ENCODE measurements at regions not wholly inside any gene's neighbourhood (a gene's known extent, or its start where the extent isn't known, plus 50 kb on each side); places are given as distances from the start of the nearest gene placed in this dataset.

DNA sequence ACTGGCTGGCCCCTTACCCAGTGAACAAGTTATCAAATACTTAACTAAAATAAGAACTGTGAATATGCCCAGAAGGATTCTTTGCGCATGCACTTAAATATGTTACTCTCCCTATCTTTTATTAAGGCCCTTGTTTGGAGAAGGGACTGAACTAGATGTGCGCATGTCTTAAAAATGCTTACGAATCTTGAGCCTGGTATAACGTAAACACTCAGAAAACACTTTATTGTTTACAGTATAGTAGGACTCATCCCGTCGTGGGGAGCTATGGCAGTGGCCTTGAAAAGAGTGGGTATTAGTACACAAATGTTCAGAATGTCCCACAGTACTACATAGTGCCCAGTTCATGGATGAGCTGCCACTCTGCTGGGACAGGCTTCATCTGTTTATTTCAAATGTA is 75.9 kb upstream of the MAP4K3 start:
- no CpG with 5 or more reads among the region's 6 CpGs for WGBS (ENCODE audit: insufficient coverage)
- Histone ChIP-seq H3K27ac (ENCODE audit: low read depth, low read length) (no peak overlapping the region), H3K27me3 (ENCODE audit: control insufficient read depth, insufficient read depth, low read length) (no peaks in the 10 kb centered on the region), H3K4me3 (ENCODE audit: low read depth, low read length) (no peak overlapping the region), H3K9me3 (ENCODE audit: control insufficient read depth, insufficient read depth, low read length) (no peaks in the 10 kb centered on the region), H3K36me3 (ENCODE audit: control insufficient read depth, insufficient read depth, low read length) (no peaks in the 10 kb centered on the region), H3K4me1 (ENCODE audit: control insufficient read depth, insufficient read depth, low read length) (peaks cover 21% of the 10 kb centered on the region)
- DNase-seq (ENCODE audit: low read depth in 4 of 6, low spot score in 6 of 6): no peak

DNA sequence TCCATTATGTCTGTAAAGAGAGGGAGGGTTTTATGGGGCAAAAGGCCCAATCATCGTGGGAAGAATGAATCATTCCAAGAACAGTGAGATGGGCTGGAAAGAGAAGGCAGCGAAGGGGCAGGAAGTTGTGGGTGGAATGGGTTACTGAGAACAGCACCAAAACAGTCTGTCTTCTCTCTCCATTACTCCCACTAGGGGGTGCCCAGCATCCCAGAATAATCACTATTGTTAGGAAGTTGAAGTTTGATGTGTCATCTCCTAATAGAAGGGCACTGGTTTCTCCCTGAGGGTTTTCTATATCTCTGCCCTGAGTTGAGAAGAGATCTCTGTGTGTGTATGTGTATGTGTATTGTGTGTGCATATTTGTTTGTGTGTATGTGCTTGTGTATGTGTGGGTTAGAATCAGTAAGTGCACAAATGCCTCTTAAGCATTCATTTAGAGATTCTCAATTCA is 76.6 kb upstream of the MAP4K3 start:
- peaks cover 21% of the 10 kb centered on the region for H3K4me1 ChIP-seq (ENCODE audit: control insufficient read depth, insufficient read depth, low read length)
- H3K36me3 ChIP-seq (ENCODE audit: control insufficient read depth, insufficient read depth, low read length): no peaks in the 10 kb centered on the region
- no CpG with 5 or more reads among the region's 2 CpGs for WGBS (ENCODE audit: insufficient coverage)
- H3K4me3 ChIP-seq (ENCODE audit: low read depth, low read length): no peak overlapping the region
- DNase-seq (ENCODE audit: low read depth in 4 of 6, low spot score in 6 of 6): peak in 2 of 6 donors; percentile 58 to 59
- H3K9me3 ChIP-seq (ENCODE audit: control insufficient read depth, insufficient read depth, low read length): no peaks in the 10 kb centered on the region
- H3K27me3 ChIP-seq (ENCODE audit: control insufficient read depth, insufficient read depth, low read length): no peaks in the 10 kb centered on the region
- no peak overlapping the region for H3K27ac ChIP-seq (ENCODE audit: low read depth, low read length)

DNA sequence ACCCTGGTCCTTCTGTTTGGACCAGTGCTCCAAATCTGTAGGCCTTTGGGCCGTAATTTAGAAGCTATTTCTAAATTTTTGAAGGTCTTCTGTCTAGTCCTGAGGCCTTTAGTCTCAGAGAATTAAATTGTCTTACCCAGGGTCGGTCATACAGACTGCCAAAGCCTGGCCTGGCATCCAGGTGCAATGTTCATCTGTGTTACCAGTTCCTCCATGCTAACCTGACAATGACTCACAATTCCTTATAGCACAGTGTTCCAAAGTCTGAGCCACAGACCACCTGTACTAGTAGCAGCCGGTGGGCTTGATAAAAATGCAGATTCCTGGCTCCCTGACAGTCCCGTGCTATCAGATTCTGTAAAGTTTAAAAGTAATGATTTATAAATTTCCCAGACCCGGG is 77.7 kb upstream of the MAP4K3 start:
- Histone ChIP-seq H3K4me1 (ENCODE audit: control insufficient read depth, insufficient read depth, low read length) (peaks cover 21% of the 10 kb centered on the region), H3K27ac (ENCODE audit: low read depth, low read length) (no peak overlapping the region), H3K27me3 (ENCODE audit: control insufficient read depth, insufficient read depth, low read length) (no peaks in the 10 kb centered on the region), H3K4me3 (ENCODE audit: low read depth, low read length) (no peak overlapping the region), H3K9me3 (ENCODE audit: control insufficient read depth, insufficient read depth, low read length) (no peaks in the 10 kb centered on the region), H3K36me3 (ENCODE audit: control insufficient read depth, insufficient read depth, low read length) (no peaks in the 10 kb centered on the region)
- no peak for DNase-seq (ENCODE audit: low read depth in 4 of 6, low spot score in 6 of 6)
- WGBS (ENCODE audit: insufficient coverage): 97% methylated on average over 3 of the region's 5 CpGs

DNA sequence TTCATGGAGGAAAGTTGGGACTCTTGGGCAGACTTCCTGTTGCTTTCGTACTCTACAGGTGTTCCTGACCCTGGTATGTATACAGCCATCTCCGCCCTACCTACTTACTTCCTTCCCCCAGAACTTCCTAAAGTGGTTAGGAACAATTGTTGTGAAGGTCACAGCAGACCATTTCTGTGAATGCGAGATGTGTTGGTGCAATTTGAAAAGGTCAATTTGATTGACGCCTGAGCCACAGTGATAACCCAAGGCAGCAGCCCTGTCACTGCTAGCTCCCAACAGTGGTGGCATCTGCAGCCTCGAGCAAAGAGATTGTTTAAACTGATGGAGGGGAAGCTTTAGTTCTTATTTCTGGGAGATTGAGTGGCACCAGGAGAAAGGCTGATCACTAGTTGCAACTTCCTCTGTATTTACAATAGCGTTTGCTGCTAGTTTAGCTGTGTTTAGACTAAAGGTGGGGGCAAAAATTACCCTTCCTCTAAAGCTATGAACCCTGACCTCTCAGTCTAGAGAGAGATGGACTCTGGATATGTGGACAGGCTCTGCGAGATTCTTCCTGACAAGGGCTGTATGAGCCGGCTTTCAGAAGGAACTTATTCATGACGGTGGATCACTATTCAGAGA is 78.3 kb upstream of the MAP4K3 start:
- Histone ChIP-seq H3K9me3 (ENCODE audit: control insufficient read depth, insufficient read depth, low read length) (no peaks in the 10 kb centered on the region), H3K36me3 (ENCODE audit: control insufficient read depth, insufficient read depth, low read length) (no peaks in the 10 kb centered on the region), H3K27me3 (ENCODE audit: control insufficient read depth, insufficient read depth, low read length) (no peaks in the 10 kb centered on the region), H3K4me3 (ENCODE audit: low read depth, low read length) (no peak overlapping the region), H3K4me1 (ENCODE audit: control insufficient read depth, insufficient read depth, low read length) (peaks cover 21% of the 10 kb centered on the region), H3K27ac (ENCODE audit: low read depth, low read length) (no peak overlapping the region)
- no peak for DNase-seq (ENCODE audit: low read depth in 4 of 6, low spot score in 6 of 6)
- WGBS (ENCODE audit: insufficient coverage): 84% methylated on average over 5 of the region's 9 CpGs

DNA sequence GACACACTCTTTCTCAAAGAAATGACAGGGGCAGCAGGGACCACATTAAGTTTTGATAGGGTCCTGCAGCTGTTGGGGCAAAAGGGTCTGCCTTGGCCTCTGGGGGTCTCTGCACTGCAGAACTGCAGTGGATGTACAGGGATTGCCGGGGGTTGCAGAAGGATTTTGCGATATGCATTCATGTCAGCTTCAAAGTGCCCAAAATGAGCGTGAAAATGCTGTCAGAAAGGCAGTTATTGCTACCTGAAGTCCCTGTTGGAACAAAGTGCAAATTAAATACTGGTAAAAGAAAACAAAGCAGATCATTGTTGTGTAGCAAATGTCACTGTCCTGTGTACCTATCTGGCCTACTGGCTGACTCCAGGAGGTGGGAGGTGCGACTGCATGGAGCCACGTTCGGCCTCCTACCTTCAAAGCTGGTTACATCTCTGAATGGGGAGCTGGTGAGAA is 78.8 kb upstream of the MAP4K3 start:
- H3K4me1 ChIP-seq (ENCODE audit: control insufficient read depth, insufficient read depth, low read length): peaks cover 21% of the 10 kb centered on the region
- DNase-seq (ENCODE audit: low read depth in 4 of 6, low spot score in 6 of 6): no peak
- H3K27me3 ChIP-seq (ENCODE audit: control insufficient read depth, insufficient read depth, low read length): no peaks in the 10 kb centered on the region
- 80% methylated on average over 3 of the region's 6 CpGs for WGBS (ENCODE audit: insufficient coverage)
- peak overlapping the region; percentile 20 for H3K27ac ChIP-seq (ENCODE audit: low read depth, low read length)
- no peak overlapping the region for H3K4me3 ChIP-seq (ENCODE audit: low read depth, low read length)
- no peaks in the 10 kb centered on the region for H3K36me3 ChIP-seq (ENCODE audit: control insufficient read depth, insufficient read depth, low read length)
- no peaks in the 10 kb centered on the region for H3K9me3 ChIP-seq (ENCODE audit: control insufficient read depth, insufficient read depth, low read length)

DNA sequence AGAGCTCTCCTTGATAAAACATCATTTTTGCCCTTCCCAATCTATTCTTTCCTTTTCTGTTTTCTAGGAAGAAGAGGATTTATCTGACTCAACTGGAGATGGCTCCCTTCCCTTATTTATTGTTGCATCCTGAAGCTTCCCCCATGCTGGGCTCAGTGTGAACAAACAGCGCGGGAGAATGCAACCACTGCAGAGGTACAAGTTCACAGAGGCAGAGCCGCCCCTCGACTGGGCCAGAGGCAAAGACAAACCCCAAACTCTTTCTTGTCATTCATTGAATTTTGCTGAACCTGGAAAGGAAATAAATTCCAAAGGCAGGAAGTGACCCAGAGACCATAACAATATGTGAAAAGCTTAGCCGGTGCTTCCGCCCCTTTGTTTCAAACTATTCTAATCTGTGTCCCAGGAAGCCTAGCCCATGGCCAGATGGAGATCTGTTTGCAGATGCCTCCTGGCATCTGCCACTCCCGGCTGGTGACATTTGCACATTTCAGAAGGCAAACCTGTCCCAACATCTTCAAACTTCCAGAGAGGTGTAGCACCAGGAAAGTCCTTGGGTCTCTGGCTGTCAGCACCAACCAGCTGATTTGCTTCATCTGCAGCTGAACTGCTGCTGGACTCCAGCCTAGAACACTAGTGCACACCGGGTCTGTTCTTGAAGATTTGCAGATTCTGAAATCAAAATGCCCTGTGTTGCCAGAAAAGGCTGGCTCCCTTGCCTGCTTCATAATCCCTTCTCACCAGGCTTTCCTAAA is 79.4 kb upstream of the MAP4K3 start:
- peak in 3 of 6 donors; percentile 26 to 84 (median 69) for DNase-seq (ENCODE audit: low read depth in 4 of 6, low spot score in 6 of 6)
- Histone ChIP-seq H3K36me3 (ENCODE audit: control insufficient read depth, insufficient read depth, low read length) (no peaks in the 10 kb centered on the region), H3K9me3 (ENCODE audit: control insufficient read depth, insufficient read depth, low read length) (peaks cover under 1% of the 10 kb centered on the region), H3K27me3 (ENCODE audit: control insufficient read depth, insufficient read depth, low read length) (no peaks in the 10 kb centered on the region), H3K4me1 (ENCODE audit: control insufficient read depth, insufficient read depth, low read length) (peaks cover 17% of the 10 kb centered on the region), H3K4me3 (ENCODE audit: low read depth, low read length) (no peak overlapping the region), H3K27ac (ENCODE audit: low read depth, low read length) (peak overlapping the region; percentile 20)
- 41% methylated on average over 8 of the region's 8 CpGs for WGBS (ENCODE audit: insufficient coverage)

DNA sequence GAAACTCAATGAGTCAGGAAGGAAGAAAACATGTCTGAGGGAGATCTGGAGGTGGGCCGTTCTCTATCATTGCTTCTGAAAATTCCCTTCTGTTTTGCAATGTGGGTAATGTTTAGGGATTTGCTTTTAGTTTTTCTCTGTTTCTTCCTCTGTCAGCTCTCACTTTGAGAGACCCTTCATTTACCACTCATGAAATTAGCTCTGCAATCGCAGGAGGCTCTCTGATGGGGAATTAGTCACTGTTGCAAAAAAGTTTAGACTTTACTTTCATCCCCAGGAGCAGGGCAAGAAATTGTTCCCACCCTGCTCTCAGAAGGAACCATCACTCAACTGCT is 80.0 kb upstream of the MAP4K3 start:
- H3K27ac ChIP-seq (ENCODE audit: low read depth, low read length): no peak overlapping the region
- peaks cover 5% of the 10 kb centered on the region for H3K9me3 ChIP-seq (ENCODE audit: control insufficient read depth, insufficient read depth, low read length)
- peaks cover 15% of the 10 kb centered on the region for H3K4me1 ChIP-seq (ENCODE audit: control insufficient read depth, insufficient read depth, low read length)
- H3K4me3 ChIP-seq (ENCODE audit: low read depth, low read length): no peak overlapping the region
- WGBS (ENCODE audit: insufficient coverage): no CpG with 5 or more reads among the region's 2 CpGs
- no peaks in the 10 kb centered on the region for H3K27me3 ChIP-seq (ENCODE audit: control insufficient read depth, insufficient read depth, low read length)
- no peaks in the 10 kb centered on the region for H3K36me3 ChIP-seq (ENCODE audit: control insufficient read depth, insufficient read depth, low read length)
- no peak for DNase-seq (ENCODE audit: low read depth in 4 of 6, low spot score in 6 of 6)

DNA sequence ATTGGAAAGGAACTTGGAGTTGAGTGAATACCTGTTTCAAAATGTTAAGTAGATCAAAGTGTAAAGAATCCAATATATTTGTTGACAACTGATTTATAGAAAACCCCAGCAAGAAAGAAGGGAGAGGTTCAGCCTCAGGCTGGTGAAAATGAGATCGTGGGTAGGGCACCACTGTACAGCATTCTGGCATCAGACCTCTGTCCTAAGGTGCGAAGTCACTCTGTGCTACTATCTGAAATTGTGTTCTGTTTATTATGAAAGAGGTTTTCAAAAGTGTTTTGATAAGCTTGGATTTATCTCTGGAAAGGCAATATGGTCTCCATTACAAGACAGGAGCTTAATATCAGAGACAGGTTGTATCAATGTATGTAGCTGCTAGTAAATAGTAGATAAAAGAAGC is 80.5 kb upstream of the MAP4K3 start:
- H3K9me3 ChIP-seq (ENCODE audit: control insufficient read depth, insufficient read depth, low read length): peaks cover 5% of the 10 kb centered on the region
- H3K27ac ChIP-seq (ENCODE audit: low read depth, low read length): no peak overlapping the region
- H3K27me3 ChIP-seq (ENCODE audit: control insufficient read depth, insufficient read depth, low read length): no peaks in the 10 kb centered on the region

DNA sequence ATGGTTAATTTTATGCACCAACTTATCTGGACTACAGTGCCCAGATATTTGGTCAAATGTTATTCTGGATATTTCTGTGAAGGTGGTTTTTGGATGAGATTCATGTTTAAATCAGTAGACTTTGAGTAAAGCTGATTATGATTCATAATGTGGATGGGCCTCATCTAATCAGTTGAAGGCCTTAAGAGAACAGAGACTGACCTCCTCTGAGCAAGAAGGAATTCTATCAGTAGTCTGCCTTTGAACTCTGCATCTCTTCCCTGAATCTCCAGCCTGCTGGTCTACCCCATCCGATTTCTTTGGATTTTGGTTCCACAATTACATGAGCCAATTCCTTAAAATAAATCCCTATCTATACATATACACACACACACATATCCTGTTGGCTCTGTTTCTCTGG is 82.8 kb upstream of the MAP4K3 start:
- peak in 1 of 6 donors; percentile 26 for DNase-seq (ENCODE audit: low read depth in 4 of 6, low spot score in 6 of 6)
- Histone ChIP-seq H3K27me3 (ENCODE audit: control insufficient read depth, insufficient read depth, low read length) (no peaks in the 10 kb centered on the region), H3K27ac (ENCODE audit: low read depth, low read length) (no peak overlapping the region), H3K4me3 (ENCODE audit: low read depth, low read length) (no peak overlapping the region), H3K4me1 (ENCODE audit: control insufficient read depth, insufficient read depth, low read length) (peaks cover 11% of the 10 kb centered on the region), H3K36me3 (ENCODE audit: control insufficient read depth, insufficient read depth, low read length) (no peaks in the 10 kb centered on the region), H3K9me3 (ENCODE audit: control insufficient read depth, insufficient read depth, low read length) (peaks cover 5% of the 10 kb centered on the region)
- 100% methylated on average over 1 of the region's 1 CpG for WGBS (ENCODE audit: insufficient coverage)

More for the DNA sequence above, 80.5 kb upstream of the MAP4K3 start:
- Histone ChIP-seq H3K36me3 (ENCODE audit: control insufficient read depth, insufficient read depth, low read length) (no peaks in the 10 kb centered on the region), H3K4me1 (ENCODE audit: control insufficient read depth, insufficient read depth, low read length) (peaks cover 11% of the 10 kb centered on the region), H3K4me3 (ENCODE audit: low read depth, low read length) (no peak overlapping the region)
- no peak for DNase-seq (ENCODE audit: low read depth in 4 of 6, low spot score in 6 of 6)
- WGBS (ENCODE audit: insufficient coverage): 92% methylated on average over 2 of the region's 2 CpGs

All from spinal cord (tissue), 9 donors.